IPS-20b (cell line): ENCODE measurements at regions not wholly inside any gene's neighbourhood (a gene's known extent, or its start where the extent isn't known, plus 50 kb on each side); places are given as distances from the start of the nearest gene placed in this dataset.

Experiments
- H3K27ac ChIP-seq: one replicate; pipeline ENCODE4 v1.5.1; 2013; ENCODE audit warnings: low read length
- H3K27me3 ChIP-seq: 2 replicates; pipeline ENCODE4 v1.6.1; 2013; ENCODE audit warnings: mild to moderate bottlenecking, low read length, inconsistent platforms; ENCODE audit not compliant: insufficient read depth
- H3K36me3 ChIP-seq: 2 replicates; pipeline ENCODE4 v1.6.1; 2013; ENCODE audit warnings: low read depth, mild to moderate bottlenecking, inconsistent platforms, low read length, moderate library complexity; ENCODE audit not compliant: insufficient read depth
- H3K4me1 ChIP-seq: 2 replicates; pipeline ENCODE4 v1.6.1; 2013; ENCODE audit warnings: mild to moderate bottlenecking, control low read depth, inconsistent platforms, low read length, moderate library complexity; ENCODE audit not compliant: insufficient read depth
- H3K4me3 ChIP-seq: 2 replicates; pipeline ENCODE4 v1.5.1; 2013; ENCODE audit warnings: mild to moderate bottlenecking, low read length, inconsistent platforms
- H3K9ac ChIP-seq: 2 replicates; pipeline ENCODE4 v1.6.1; 2013; ENCODE audit warnings: low read depth, mild to moderate bottlenecking, inconsistent platforms, low read length, moderate library complexity
- H3K9me3 ChIP-seq: 2 replicates; pipeline ENCODE4 v1.6.1; 2013; ENCODE audit warnings: mild to moderate bottlenecking, low read depth, low read length, inconsistent platforms; ENCODE audit not compliant: insufficient read depth

GRCh38 chr16:65889533-65889966 lies 476.9 kb upstream of the CDH5 start:
- no peak overlapping the region for H3K4me3 ChIP-seq
- H3K27ac ChIP-seq: no peak overlapping the region
- no peaks in the 10 kb centered on the region for H3K9me3 ChIP-seq
- H3K4me1 ChIP-seq: no peaks in the 10 kb centered on the region; the same call in 1 of the 2 replicates
- H3K9ac ChIP-seq: no peak overlapping the region
- H3K36me3 ChIP-seq: no peaks in the 10 kb centered on the region
- H3K27me3 ChIP-seq: no peaks in the 10 kb centered on the region

- Histone ChIP-seq H3K9me3 (no peaks in the 10 kb centered on the region), H3K27ac (no peak overlapping the region), H3K4me1 (no peaks in the 10 kb centered on the region; the same call in 1 of the 2 replicates), H3K9ac (no peak overlapping the region), H3K27me3 (no peaks in the 10 kb centered on the region), H3K4me3 (no peak overlapping the region), H3K36me3 (no peaks in the 10 kb centered on the region)
These were observed 478.3 kb upstream of the CDH5 start for GRCh38 chr16:65888201-65888600.

GRCh38 chr16:65884018-65884417 lies 482.5 kb upstream of the CDH5 start:
- no peak overlapping the region for H3K9ac ChIP-seq
- no peak overlapping the region for H3K4me3 ChIP-seq
- no peaks in the 10 kb centered on the region for H3K4me1 ChIP-seq
- no peaks in the 10 kb centered on the region for H3K9me3 ChIP-seq
- no peaks in the 10 kb centered on the region for H3K36me3 ChIP-seq
- H3K27ac ChIP-seq: no peak overlapping the region
- no peaks in the 10 kb centered on the region for H3K27me3 ChIP-seq

- no peak overlapping the region for H3K27ac ChIP-seq
- H3K27me3 ChIP-seq: no peaks in the 10 kb centered on the region
- no peak overlapping the region for H3K4me3 ChIP-seq
- no peaks in the 10 kb centered on the region for H3K36me3 ChIP-seq
- H3K9me3 ChIP-seq: no peaks in the 10 kb centered on the region
- no peak overlapping the region for H3K9ac ChIP-seq
- no peaks in the 10 kb centered on the region for H3K4me1 ChIP-seq
These were observed 488.1 kb upstream of the CDH5 start for GRCh38 chr16:65878347-65878746.

- Histone ChIP-seq H3K9me3 (no peaks in the 10 kb centered on the region), H3K36me3 (no peaks in the 10 kb centered on the region), H3K9ac (no peak overlapping the region), H3K4me3 (no peak overlapping the region), H3K27ac (no peak overlapping the region), H3K4me1 (no peaks in the 10 kb centered on the region), H3K27me3 (no peaks in the 10 kb centered on the region)
These were observed 489.9 kb upstream of the CDH5 start for GRCh38 chr16:65876624-65877023.

GRCh38 chr16:65876056-65876408 lies 490.5 kb upstream of the CDH5 start:
- no peak overlapping the region for H3K27ac ChIP-seq

GRCh38 chr16:65875381-65876055 lies 491.0 kb upstream of the CDH5 start:
- H3K36me3 ChIP-seq: no peaks in the 10 kb centered on the region
- H3K27me3 ChIP-seq: no peaks in the 10 kb centered on the region; the same call in 1 of the 2 replicates
- no peaks in the 10 kb centered on the region for H3K9me3 ChIP-seq
- H3K9ac ChIP-seq: no peak overlapping the region
- no peak overlapping the region for H3K27ac ChIP-seq
- no peak overlapping the region for H3K4me3 ChIP-seq
- no peaks in the 10 kb centered on the region for H3K4me1 ChIP-seq

More at GRCh38 chr16:65876056-65876408, 490.5 kb upstream of the CDH5 start:
- Histone ChIP-seq H3K9ac (no peak overlapping the region), H3K27me3 (no peaks in the 10 kb centered on the region; the same call in 1 of the 2 replicates), H3K4me1 (no peaks in the 10 kb centered on the region), H3K4me3 (no peak overlapping the region), H3K36me3 (no peaks in the 10 kb centered on the region), H3K9me3 (no peaks in the 10 kb centered on the region)

- H3K36me3 ChIP-seq: no peaks in the 10 kb centered on the region
- H3K4me3 ChIP-seq: no peak overlapping the region
- peaks cover 6% of the 10 kb centered on the region for H3K9me3 ChIP-seq
- no peaks in the 10 kb centered on the region; the same call in 1 of the 2 replicates for H3K27me3 ChIP-seq
- no peak overlapping the region for H3K9ac ChIP-seq
- H3K4me1 ChIP-seq: no peaks in the 10 kb centered on the region
- H3K27ac ChIP-seq: no peak overlapping the region
These were observed 497.2 kb upstream of the CDH5 start for GRCh38 chr16:65869261-65869660.

GRCh38 chr16:65867276-65867960 lies 499.1 kb upstream of the CDH5 start:
- Histone ChIP-seq H3K4me3 (no peak overlapping the region), H3K4me1 (no peaks in the 10 kb centered on the region), H3K36me3 (no peaks in the 10 kb centered on the region), H3K9ac (no peak overlapping the region), H3K9me3 (peaks cover 10% of the 10 kb centered on the region), H3K27ac (no peak overlapping the region), H3K27me3 (no peaks in the 10 kb centered on the region; the same call in 1 of the 2 replicates)

- Histone ChIP-seq H3K9ac (no peak overlapping the region), H3K36me3 (no peaks in the 10 kb centered on the region), H3K27ac (no peak overlapping the region), H3K4me3 (no peak overlapping the region), H3K4me1 (no peaks in the 10 kb centered on the region), H3K27me3 (no peaks in the 10 kb centered on the region), H3K9me3 (peaks cover 10% of the 10 kb centered on the region)
These were observed 503.3 kb upstream of the CDH5 start for GRCh38 chr16:65863236-65863635.

- Histone ChIP-seq H3K27ac (no peak overlapping the region), H3K36me3 (no peaks in the 10 kb centered on the region), H3K4me3 (no peak overlapping the region), H3K27me3 (no peaks in the 10 kb centered on the region), H3K9me3 (peaks cover 10% of the 10 kb centered on the region), H3K9ac (no peak overlapping the region), H3K4me1 (no peaks in the 10 kb centered on the region)
These were observed 505.3 kb upstream of the CDH5 start for GRCh38 chr16:65861131-65861731.
